ENCODE measurements at regions not wholly inside any gene's neighbourhood (a gene's known extent, or its start where the extent isn't known, plus 50 kb on each side); places are given as distances from the start of the nearest gene placed in this dataset.

DNA sequence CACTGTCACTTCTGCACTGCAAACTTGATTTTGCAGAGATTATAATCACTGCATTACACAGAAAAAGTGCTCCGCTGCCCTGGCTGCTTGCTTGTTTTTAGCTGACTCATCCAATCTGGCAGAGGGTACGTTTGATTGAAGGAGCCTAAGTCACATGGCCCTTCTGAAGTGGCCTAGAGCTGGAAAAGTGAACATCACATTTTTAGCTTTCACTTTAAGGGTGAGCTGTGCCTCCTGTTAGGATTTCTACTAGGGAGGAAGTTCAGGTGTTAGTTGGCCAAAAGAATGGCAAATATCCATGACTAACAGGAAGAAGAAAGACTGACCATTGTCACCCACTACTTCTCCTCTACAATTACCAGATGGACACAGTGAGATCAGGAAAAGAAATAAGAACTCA lies 889.1 kb upstream of the MAP3K7 start:
- Histone ChIP-seq H3K79me2 (replicated peaks; ENCODE audit: insufficient read depth, low read length) (no peaks in the 10 kb centered on the region), H3K9me3 (ENCODE audit: low read length) (no peaks in the 10 kb centered on the region), H3K27me3 (ENCODE audit: insufficient read depth, low read depth, low read length) (no peaks in the 10 kb centered on the region), H3K36me3 (ENCODE audit: insufficient read depth, low read length) (no peaks in the 10 kb centered on the region), H3K9ac (ENCODE audit: low read length) (no peak overlapping the region), H3K9me2 (ENCODE audit: insufficient read depth, low read length) (no peaks in the 10 kb centered on the region), H3K4me2 (ENCODE audit: low read length) (no peak overlapping the region), H3F3A (ENCODE audit: insufficient read depth, low read length, poor library complexity, severe bottlenecking) (no peaks in the 10 kb centered on the region), H3K4me3 (ENCODE audit: low read length) (no peak overlapping the region), H3K27ac (ENCODE audit: low read length) (no peak overlapping the region), H4K20me1 (ENCODE audit: insufficient read depth) (no peaks in the 10 kb centered on the region), H2AFZ (ENCODE audit: low read depth, low read length) (no peak overlapping the region)
- no peak for TF ChIP-seq EZH2 (IDR thresholded peaks at IDR 0.05; ENCODE audit: borderline replicate concordance, insufficient read depth, low read length, poor library complexity, severe bottlenecking)
- TF ChIP-seq TAF1 (IDR thresholded peaks at IDR 0.05; ENCODE audit: low read depth) = no peak
- TF ChIP-seq SMC3 (conservative IDR thresholded peaks at IDR 0.05; ENCODE audit: poor library complexity) = no peak
- TF ChIP-seq POLR2AphosphoS5 (IDR thresholded peaks at IDR 0.05) = no peak
- TF ChIP-seq RAD21 (conservative IDR thresholded peaks at IDR 0.05) = no peak
- TF ChIP-seq, protein P1, sequence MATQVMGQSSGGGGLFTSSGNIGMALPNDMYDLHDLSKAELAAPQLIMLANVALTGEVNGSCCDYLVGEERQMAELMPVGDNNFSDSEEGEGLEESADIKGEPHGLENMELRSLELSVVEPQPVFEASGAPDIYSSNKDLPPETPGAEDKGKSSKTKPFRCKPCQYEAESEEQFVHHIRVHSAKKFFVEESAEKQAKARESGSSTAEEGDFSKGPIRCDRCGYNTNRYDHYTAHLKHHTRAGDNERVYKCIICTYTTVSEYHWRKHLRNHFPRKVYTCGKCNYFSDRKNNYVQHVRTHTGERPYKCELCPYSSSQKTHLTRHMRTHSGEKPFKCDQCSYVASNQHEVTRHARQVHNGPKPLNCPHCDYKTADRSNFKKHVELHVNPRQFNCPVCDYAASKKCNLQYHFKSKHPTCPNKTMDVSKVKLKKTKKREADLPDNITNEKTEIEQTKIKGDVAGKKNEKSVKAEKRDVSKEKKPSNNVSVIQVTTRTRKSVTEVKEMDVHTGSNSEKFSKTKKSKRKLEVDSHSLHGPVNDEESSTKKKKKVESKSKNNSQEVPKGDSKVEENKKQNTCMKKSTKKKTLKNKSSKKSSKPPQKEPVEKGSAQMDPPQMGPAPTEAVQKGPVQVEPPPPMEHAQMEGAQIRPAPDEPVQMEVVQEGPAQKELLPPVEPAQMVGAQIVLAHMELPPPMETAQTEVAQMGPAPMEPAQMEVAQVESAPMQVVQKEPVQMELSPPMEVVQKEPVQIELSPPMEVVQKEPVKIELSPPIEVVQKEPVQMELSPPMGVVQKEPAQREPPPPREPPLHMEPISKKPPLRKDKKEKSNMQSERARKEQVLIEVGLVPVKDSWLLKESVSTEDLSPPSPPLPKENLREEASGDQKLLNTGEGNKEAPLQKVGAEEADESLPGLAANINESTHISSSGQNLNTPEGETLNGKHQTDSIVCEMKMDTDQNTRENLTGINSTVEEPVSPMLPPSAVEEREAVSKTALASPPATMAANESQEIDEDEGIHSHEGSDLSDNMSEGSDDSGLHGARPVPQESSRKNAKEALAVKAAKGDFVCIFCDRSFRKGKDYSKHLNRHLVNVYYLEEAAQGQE (IDR thresholded peaks at IDR 0.05; ENCODE audit: borderline replicate concordance) = no peak
- no peak for TF ChIP-seq MXI1 (conservative IDR thresholded peaks at IDR 0.05; ENCODE audit: poor library complexity, severe bottlenecking)
- TF ChIP-seq, protein P2, sequence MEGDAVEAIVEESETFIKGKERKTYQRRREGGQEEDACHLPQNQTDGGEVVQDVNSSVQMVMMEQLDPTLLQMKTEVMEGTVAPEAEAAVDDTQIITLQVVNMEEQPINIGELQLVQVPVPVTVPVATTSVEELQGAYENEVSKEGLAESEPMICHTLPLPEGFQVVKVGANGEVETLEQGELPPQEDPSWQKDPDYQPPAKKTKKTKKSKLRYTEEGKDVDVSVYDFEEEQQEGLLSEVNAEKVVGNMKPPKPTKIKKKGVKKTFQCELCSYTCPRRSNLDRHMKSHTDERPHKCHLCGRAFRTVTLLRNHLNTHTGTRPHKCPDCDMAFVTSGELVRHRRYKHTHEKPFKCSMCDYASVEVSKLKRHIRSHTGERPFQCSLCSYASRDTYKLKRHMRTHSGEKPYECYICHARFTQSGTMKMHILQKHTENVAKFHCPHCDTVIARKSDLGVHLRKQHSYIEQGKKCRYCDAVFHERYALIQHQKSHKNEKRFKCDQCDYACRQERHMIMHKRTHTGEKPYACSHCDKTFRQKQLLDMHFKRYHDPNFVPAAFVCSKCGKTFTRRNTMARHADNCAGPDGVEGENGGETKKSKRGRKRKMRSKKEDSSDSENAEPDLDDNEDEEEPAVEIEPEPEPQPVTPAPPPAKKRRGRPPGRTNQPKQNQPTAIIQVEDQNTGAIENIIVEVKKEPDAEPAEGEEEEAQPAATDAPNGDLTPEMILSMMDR (IDR thresholded peaks at IDR 0.05; ENCODE audit: poor library complexity, severe bottlenecking) = no peak
- TF ChIP-seq EP300 (conservative IDR thresholded peaks at IDR 0.05; ENCODE audit: poor library complexity, severe bottlenecking) = no peak

DNA sequence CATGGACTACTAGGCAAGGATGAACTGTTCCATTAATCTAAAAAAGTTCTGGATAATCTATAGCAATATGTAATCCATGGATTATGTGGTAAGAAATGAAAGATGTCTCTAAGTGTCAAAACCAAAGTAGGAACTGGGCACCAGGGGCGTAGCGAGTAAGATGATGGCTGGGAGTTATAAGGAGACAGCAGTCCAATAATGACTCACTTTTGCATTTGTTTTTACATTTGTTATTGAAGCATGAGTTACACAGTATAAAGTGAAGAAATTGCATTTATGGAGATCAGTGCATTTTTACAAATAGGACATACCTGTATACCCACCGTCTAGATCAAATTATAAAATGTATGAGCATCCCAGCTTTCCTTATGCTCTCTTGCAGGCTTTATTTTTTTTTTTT lies 878.5 kb upstream of the MAP3K7 start:
- no peaks in the 10 kb centered on the region for H3F3A ChIP-seq (ENCODE audit: insufficient read depth, low read length, poor library complexity, severe bottlenecking)
- H3K27me3 ChIP-seq (ENCODE audit: insufficient read depth, low read depth, low read length) = no peaks in the 10 kb centered on the region
- no peaks in the 10 kb centered on the region for H3K79me2 ChIP-seq (replicated peaks; ENCODE audit: insufficient read depth, low read length)
- no peak overlapping the region for H3K4me2 ChIP-seq (ENCODE audit: low read length)
- no peaks in the 10 kb centered on the region for H3K9me2 ChIP-seq (ENCODE audit: insufficient read depth, low read length)
- no peaks in the 10 kb centered on the region for H3K9me3 ChIP-seq (ENCODE audit: low read length)
- H2AFZ ChIP-seq (ENCODE audit: low read depth, low read length) = no peak overlapping the region
- H3K27ac ChIP-seq (ENCODE audit: low read length) = no peak overlapping the region
- no peak overlapping the region for H3K9ac ChIP-seq (ENCODE audit: low read length)
- no peak for TF ChIP-seq RAD21 (conservative IDR thresholded peaks at IDR 0.05)
- TF ChIP-seq TAF1 (IDR thresholded peaks at IDR 0.05; ENCODE audit: low read depth) = no peak
- TF ChIP-seq EP300 (conservative IDR thresholded peaks at IDR 0.05; ENCODE audit: poor library complexity, severe bottlenecking) = no peak
- TF ChIP-seq, protein P1 (IDR thresholded peaks at IDR 0.05; ENCODE audit: borderline replicate concordance) = no peak
- TF ChIP-seq SMC3 (conservative IDR thresholded peaks at IDR 0.05; ENCODE audit: poor library complexity) = no peak
- no peak for TF ChIP-seq EZH2 (IDR thresholded peaks at IDR 0.05; ENCODE audit: borderline replicate concordance, insufficient read depth, low read length, poor library complexity, severe bottlenecking)
- no peak for TF ChIP-seq MXI1 (conservative IDR thresholded peaks at IDR 0.05; ENCODE audit: poor library complexity, severe bottlenecking)
- no peak for TF ChIP-seq POLR2AphosphoS5 (IDR thresholded peaks at IDR 0.05)
- TF ChIP-seq, protein P2 (IDR thresholded peaks at IDR 0.05; ENCODE audit: poor library complexity, severe bottlenecking) = no peak
- H4K20me1 ChIP-seq (ENCODE audit: insufficient read depth) = no peaks in the 10 kb centered on the region
- no peaks in the 10 kb centered on the region for H3K36me3 ChIP-seq (ENCODE audit: insufficient read depth, low read length)
- no peak overlapping the region for H3K4me3 ChIP-seq (ENCODE audit: low read length)
